ENCODE measurements at regions not wholly inside any gene's neighbourhood (a gene's known extent, or its start where the extent isn't known, plus 50 kb on each side); places are given as distances from the start of the nearest gene placed in this dataset.
A peak's percentile ranks its signal among the peaks of the same experiment; 100 is the strongest.

GRCh38 chr6:126461045-126461444 is 121.1 kb downstream of the CENPW start:
- no peak for DNase-seq
- Histone ChIP-seq H3K4me2 (ENCODE audit: low read length) (no peak overlapping the region), H3K9me3 (ENCODE audit: low read length) (no peaks in the 10 kb centered on the region), H2AFZ (ENCODE audit: low read length) (no peak overlapping the region), H3K9ac (ENCODE audit: low read length) (no peak overlapping the region), H3K36me3 (ENCODE audit: low read depth, low read length) (no peaks in the 10 kb centered on the region), H3K9me2 (replicated peaks; ENCODE audit: low read length) (no peaks in the 10 kb centered on the region), H3K27ac (ENCODE audit: low read length) (no peak overlapping the region), H3K4me1 (ENCODE audit: insufficient read depth, low read length) (no peaks in the 10 kb centered on the region), H3K27me3 (ENCODE audit: low read length) (no peaks in the 10 kb centered on the region), H3K4me3 (ENCODE audit: low read length) (no peak overlapping the region), H3F3A (ENCODE audit: low read length, unreplicated experiment) (no peaks in the 10 kb centered on the region), H3K79me2 (ENCODE audit: low read length) (no peaks in the 10 kb centered on the region), H4K20me1 (ENCODE audit: low read length) (no peaks in the 10 kb centered on the region)
- POLR2A ChIA-PET (ENCODE audit: unreplicated experiment), result no interaction called here
- no peak for ATAC-seq
- intact Hi-C loops (cut with micrococcal nuclease), result no loop called here
- CTCF ChIA-PET, result no interaction called here
- TF ChIP-seq, protein P1, sequence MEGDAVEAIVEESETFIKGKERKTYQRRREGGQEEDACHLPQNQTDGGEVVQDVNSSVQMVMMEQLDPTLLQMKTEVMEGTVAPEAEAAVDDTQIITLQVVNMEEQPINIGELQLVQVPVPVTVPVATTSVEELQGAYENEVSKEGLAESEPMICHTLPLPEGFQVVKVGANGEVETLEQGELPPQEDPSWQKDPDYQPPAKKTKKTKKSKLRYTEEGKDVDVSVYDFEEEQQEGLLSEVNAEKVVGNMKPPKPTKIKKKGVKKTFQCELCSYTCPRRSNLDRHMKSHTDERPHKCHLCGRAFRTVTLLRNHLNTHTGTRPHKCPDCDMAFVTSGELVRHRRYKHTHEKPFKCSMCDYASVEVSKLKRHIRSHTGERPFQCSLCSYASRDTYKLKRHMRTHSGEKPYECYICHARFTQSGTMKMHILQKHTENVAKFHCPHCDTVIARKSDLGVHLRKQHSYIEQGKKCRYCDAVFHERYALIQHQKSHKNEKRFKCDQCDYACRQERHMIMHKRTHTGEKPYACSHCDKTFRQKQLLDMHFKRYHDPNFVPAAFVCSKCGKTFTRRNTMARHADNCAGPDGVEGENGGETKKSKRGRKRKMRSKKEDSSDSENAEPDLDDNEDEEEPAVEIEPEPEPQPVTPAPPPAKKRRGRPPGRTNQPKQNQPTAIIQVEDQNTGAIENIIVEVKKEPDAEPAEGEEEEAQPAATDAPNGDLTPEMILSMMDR (conservative IDR thresholded peaks at IDR 0.05; ENCODE audit: low read depth, low read length), result no peak
- TF ChIP-seq EZH2 (IDR thresholded peaks at IDR 0.05; ENCODE audit: low read length, unreplicated experiment) (no peak), EZH2phosphoT487 (IDR thresholded peaks at IDR 0.05; ENCODE audit: borderline replicate concordance, low read length) (no peak)
- no TSS peak for BruUV-seq (replicated peaks)

- no peak for TF ChIP-seq EZH2phosphoT487 (IDR thresholded peaks at IDR 0.05; ENCODE audit: borderline replicate concordance, low read length)
- TF ChIP-seq, protein P1 (conservative IDR thresholded peaks at IDR 0.05; ENCODE audit: low read depth, low read length), result no peak
- no peak for TF ChIP-seq EZH2 (IDR thresholded peaks at IDR 0.05; ENCODE audit: low read length, unreplicated experiment)
- H3K27ac ChIP-seq (ENCODE audit: low read length), result no peak overlapping the region
- H4K20me1 ChIP-seq (ENCODE audit: low read length), result no peaks in the 10 kb centered on the region
- H3K4me3 ChIP-seq (ENCODE audit: low read length), result no peak overlapping the region
- H3K9me2 ChIP-seq (replicated peaks; ENCODE audit: low read length), result no peaks in the 10 kb centered on the region
- CTCF ChIA-PET, result no interaction called here
- H3K9ac ChIP-seq (ENCODE audit: low read length), result no peak overlapping the region
- H3K27me3 ChIP-seq (ENCODE audit: low read length), result no peaks in the 10 kb centered on the region
- POLR2A ChIA-PET (ENCODE audit: unreplicated experiment), result no interaction called here
- no peak overlapping the region for H2AFZ ChIP-seq (ENCODE audit: low read length)
- no peaks in the 10 kb centered on the region for H3F3A ChIP-seq (ENCODE audit: low read length, unreplicated experiment)
- H3K79me2 ChIP-seq (ENCODE audit: low read length), result no peaks in the 10 kb centered on the region
- intact Hi-C loops (cut with micrococcal nuclease), result no loop called here
- DNase-seq, result no peak
- BruUV-seq (replicated peaks), result no TSS peak
- no peak overlapping the region for H3K4me2 ChIP-seq (ENCODE audit: low read length)
- H3K4me1 ChIP-seq (ENCODE audit: insufficient read depth, low read length), result no peaks in the 10 kb centered on the region
- no peak for ATAC-seq
- H3K36me3 ChIP-seq (ENCODE audit: low read depth, low read length), result no peaks in the 10 kb centered on the region
- H3K9me3 ChIP-seq (ENCODE audit: low read length), result no peaks in the 10 kb centered on the region
Observed at GRCh38 chr6:126464245-126464644, 124.3 kb downstream of the CENPW start.

- ChIA-PET POLR2A (ENCODE audit: unreplicated experiment) (no interaction called here), CTCF (no interaction called here)
- intact Hi-C loops (cut with micrococcal nuclease), result no loop called here
- no peak for DNase-seq
- H3K4me1 ChIP-seq (ENCODE audit: insufficient read depth, low read length), result no peaks in the 10 kb centered on the region
- H3K9me3 ChIP-seq (ENCODE audit: low read length), result no peaks in the 10 kb centered on the region
- H3K27ac ChIP-seq (ENCODE audit: low read length), result no peak overlapping the region
- H3K36me3 ChIP-seq (ENCODE audit: low read depth, low read length), result no peaks in the 10 kb centered on the region
- TF ChIP-seq EZH2 (IDR thresholded peaks at IDR 0.05; ENCODE audit: low read length, unreplicated experiment), result no peak
- TF ChIP-seq, protein P1 (conservative IDR thresholded peaks at IDR 0.05; ENCODE audit: low read depth, low read length), result no peak
- no peak for TF ChIP-seq EZH2phosphoT487 (IDR thresholded peaks at IDR 0.05; ENCODE audit: borderline replicate concordance, low read length)
- no peak overlapping the region for H3K9ac ChIP-seq (ENCODE audit: low read length)
- no peak overlapping the region for H2AFZ ChIP-seq (ENCODE audit: low read length)
- no TSS peak for BruUV-seq (replicated peaks)
- H3K79me2 ChIP-seq (ENCODE audit: low read length), result no peaks in the 10 kb centered on the region
- peak; percentile 57; the same call in 1 of the 2 replicates for ATAC-seq
- no peak overlapping the region for H3K4me2 ChIP-seq (ENCODE audit: low read length)
- no peaks in the 10 kb centered on the region for H3K9me2 ChIP-seq (replicated peaks; ENCODE audit: low read length)
- H3K4me3 ChIP-seq (ENCODE audit: low read length), result no peak overlapping the region
- no peaks in the 10 kb centered on the region for H3F3A ChIP-seq (ENCODE audit: low read length, unreplicated experiment)
- H3K27me3 ChIP-seq (ENCODE audit: low read length), result no peaks in the 10 kb centered on the region
- H4K20me1 ChIP-seq (ENCODE audit: low read length), result no peaks in the 10 kb centered on the region
Observed at GRCh38 chr6:126475449-126475848, 135.5 kb downstream of the CENPW start.
